HUDEP-2 (cell line): ENCODE measurements at regions not wholly inside any gene's neighbourhood (a gene's known extent, or its start where the extent isn't known, plus 50 kb on each side); places are given as distances from the start of the nearest gene placed in this dataset.

Experiments used
- DNase-seq, 76 experiments: peaks; one replicate each; lab custom pipeline; 2025; ENCODE audit not compliant: unreplicated experiment in 76 of 76; lab: John Stamatoyannopoulos, UW

GRCh38 chr3:44185396-44185915, 56.2 kb upstream of the TOPAZ1 start:
- no peak for DNase-seq

- DNase-seq = no peak
Measured at GRCh38 chr3:44186111-44186672, 55.5 kb upstream of the TOPAZ1 start.

GRCh38 chr3:44186712-44187111, 55.0 kb upstream of the TOPAZ1 start:
- DNase-seq = no peak
